ENCODE measurements at regions not wholly inside any gene's neighbourhood (a gene's known extent, or its start where the extent isn't known, plus 50 kb on each side); places are given as distances from the start of the nearest gene placed in this dataset.
"Not testable (repeated sequence)": the region's sequence is repeated elsewhere in the genome, so short reads cannot be mapped to it uniquely, and the experiment has no call there.

- no peak for DNase-seq (ENCODE audit: low read depth)
Observed at GRCh38 chrX:39472161-39472560, 625.6 kb downstream of the BCOR start.

- no peak for DNase-seq (ENCODE audit: low read depth)
Observed at GRCh38 chrX:39473812-39474211, 623.9 kb downstream of the BCOR start.

GRCh38 chrX:39475372-39475771, 622.4 kb downstream of the BCOR start:
- DNase-seq (ENCODE audit: low read depth): no peak

- no peak for DNase-seq (ENCODE audit: low read depth)
Observed at GRCh38 chrX:39476604-39477021, 621.1 kb downstream of the BCOR start.

GRCh38 chrX:39477031-39477761, 620.6 kb downstream of the BCOR start:
- no peak for DNase-seq (ENCODE audit: low read depth)

- DNase-seq (ENCODE audit: low read depth): no peak
Observed at GRCh38 chrX:39477762-39478120, 620.0 kb downstream of the BCOR start.

GRCh38 chrX:39479856-39480255, 617.9 kb downstream of the BCOR start:
- no peak for DNase-seq (ENCODE audit: low read depth)

GRCh38 chrX:39480963-39481362, 616.8 kb downstream of the BCOR start:
- no peak for DNase-seq (ENCODE audit: low read depth)

GRCh38 chrX:39481621-39482020, 616.1 kb downstream of the BCOR start:
- DNase-seq (ENCODE audit: low read depth): no peak

GRCh38 chrX:39484159-39485068, 613.3 kb downstream of the BCOR start:
- no peak for DNase-seq (ENCODE audit: low read depth)

GRCh38 chrX:39487166-39487968, 610.4 kb downstream of the BCOR start:
- no peak for DNase-seq (ENCODE audit: low read depth)

GRCh38 chrX:39487969-39488330, 609.8 kb downstream of the BCOR start:
- DNase-seq (ENCODE audit: low read depth): no peak

- DNase-seq (ENCODE audit: low read depth): peak; percentile 21
Observed at GRCh38 chrX:39491548-39492297, 606.0 kb downstream of the BCOR start.

- DNase-seq (ENCODE audit: low read depth): no peak
Observed at GRCh38 chrX:39492497-39493162, 605.1 kb downstream of the BCOR start.

GRCh38 chrX:39493168-39493567, 604.6 kb downstream of the BCOR start:
- no peak for DNase-seq (ENCODE audit: low read depth)

- DNase-seq (ENCODE audit: low read depth): not testable (repeated sequence)
Observed at GRCh38 chrX:39497117-39497516, 600.6 kb downstream of the BCOR start.

- DNase-seq (ENCODE audit: low read depth): no peak
Observed at GRCh38 chrX:39497702-39498265, 600.0 kb downstream of the BCOR start.

GRCh38 chrX:39499996-39500395, 597.8 kb downstream of the BCOR start:
- DNase-seq (ENCODE audit: low read depth): no peak

GRCh38 chrX:39501822-39502221, 595.9 kb downstream of the BCOR start:
- DNase-seq (ENCODE audit: low read depth): no peak

GRCh38 chrX:39502486-39502885, 595.3 kb downstream of the BCOR start:
- no peak for DNase-seq (ENCODE audit: low read depth)

GRCh38 chrX:39504227-39504626, 593.5 kb downstream of the BCOR start:
- no peak for DNase-seq (ENCODE audit: low read depth)

All from activated gamma-delta T cell treated with anti-CD3 and anti-CD28 coated beads, Interleukin-2, amount 50 U/mL, for 16 hours (primary cell).